BJ (cell line): ENCODE measurements at regions not wholly inside any gene's neighbourhood (a gene's known extent, or its start where the extent isn't known, plus 50 kb on each side); places are given as distances from the start of the nearest gene placed in this dataset.

Experiments
- CTCF ChIA-PET: fragments of 350-600 bp; formaldehyde crosslinking; extraction: SDS; loops from one replicate; lab custom pipeline; 2021; ENCODE audit warnings: antibody characterized with exemption, inconsistent platforms; lab: Yijun Ruan, JAX
- POLR2A ChIA-PET: fragments of 300-600 bp; sonication (Branson Sonifier 250); formaldehyde crosslinking; extraction: SDS; loops from one replicate; lab custom pipeline; 2021; ENCODE audit warnings: antibody characterized with exemption; lab: Charles Lee
- DNase-seq: peaks from one replicate; pipeline ENCODE4 v3.0.0-alpha.2; 2011; ENCODE audit warnings: low read depth
- H3K27me3 ChIP-seq: 2 replicates; pipeline ENCODE4 v1.6.0; 2011; ENCODE audit warnings: low read length; ENCODE audit not compliant: control insufficient read depth, insufficient read depth
- H3K36me3 ChIP-seq: 2 replicates; pipeline ENCODE4 v1.5.1; 2011; ENCODE audit warnings: low read length; ENCODE audit not compliant: control insufficient read depth, insufficient read depth
- H3K4me3 ChIP-seq: 2 replicates; pipeline ENCODE4 v1.5.1; 2011; ENCODE audit warnings: low read depth, mild to moderate bottlenecking, control low read depth, low read length
- TF ChIP-seq, protein P1 (sequence below): IDR thresholded peaks from 2 replicates; pipeline ENCODE4 v1.5.1; 2011; ENCODE audit warnings: low read depth, mild to moderate bottlenecking, control low read depth, inconsistent platforms, low read length, moderate library complexity; ENCODE audit not compliant: insufficient read depth

GRCh38 chr6:23618366-23618765, 507.6 kb upstream of the NRSN1 start:
- POLR2A ChIA-PET, result no interaction called here

DNA sequence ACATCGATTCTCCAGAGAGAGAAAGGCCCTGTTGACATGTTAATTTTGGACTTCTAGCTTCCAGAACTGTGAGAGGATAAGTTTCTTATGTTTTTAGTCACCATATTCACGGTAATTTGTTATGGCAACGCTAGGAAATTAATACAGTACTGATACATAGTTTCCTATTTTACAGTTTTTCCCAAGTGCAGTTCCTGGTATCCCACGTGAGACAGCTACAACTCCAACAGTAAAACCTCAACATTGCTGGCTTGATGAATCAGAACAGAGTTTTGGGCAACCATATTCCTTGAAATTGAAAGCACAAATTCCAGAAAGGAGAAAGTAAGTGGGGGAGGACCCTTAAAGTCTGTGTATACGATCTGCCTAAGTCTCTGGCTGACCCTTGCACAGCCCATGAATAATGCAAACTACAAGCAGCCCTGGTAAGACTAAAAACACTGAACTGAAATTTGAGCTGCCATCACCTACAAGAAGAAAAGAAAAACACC, 505.1 kb upstream of the NRSN1 start:
- TF ChIP-seq, protein P1, sequence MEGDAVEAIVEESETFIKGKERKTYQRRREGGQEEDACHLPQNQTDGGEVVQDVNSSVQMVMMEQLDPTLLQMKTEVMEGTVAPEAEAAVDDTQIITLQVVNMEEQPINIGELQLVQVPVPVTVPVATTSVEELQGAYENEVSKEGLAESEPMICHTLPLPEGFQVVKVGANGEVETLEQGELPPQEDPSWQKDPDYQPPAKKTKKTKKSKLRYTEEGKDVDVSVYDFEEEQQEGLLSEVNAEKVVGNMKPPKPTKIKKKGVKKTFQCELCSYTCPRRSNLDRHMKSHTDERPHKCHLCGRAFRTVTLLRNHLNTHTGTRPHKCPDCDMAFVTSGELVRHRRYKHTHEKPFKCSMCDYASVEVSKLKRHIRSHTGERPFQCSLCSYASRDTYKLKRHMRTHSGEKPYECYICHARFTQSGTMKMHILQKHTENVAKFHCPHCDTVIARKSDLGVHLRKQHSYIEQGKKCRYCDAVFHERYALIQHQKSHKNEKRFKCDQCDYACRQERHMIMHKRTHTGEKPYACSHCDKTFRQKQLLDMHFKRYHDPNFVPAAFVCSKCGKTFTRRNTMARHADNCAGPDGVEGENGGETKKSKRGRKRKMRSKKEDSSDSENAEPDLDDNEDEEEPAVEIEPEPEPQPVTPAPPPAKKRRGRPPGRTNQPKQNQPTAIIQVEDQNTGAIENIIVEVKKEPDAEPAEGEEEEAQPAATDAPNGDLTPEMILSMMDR, result no peak
- CTCF ChIA-PET, result no interaction called here
- Histone ChIP-seq H3K27me3 (no peaks in the 10 kb centered on the region), H3K36me3 (no peaks in the 10 kb centered on the region), H3K4me3 (no peak overlapping the region)
- POLR2A ChIA-PET, result no interaction called here
- no peak for DNase-seq

More at GRCh38 chr6:23618366-23618765, 507.6 kb upstream of the NRSN1 start:
- DNase-seq, result no peak
- no peaks in the 10 kb centered on the region for H3K36me3 ChIP-seq
- H3K4me3 ChIP-seq, result no peak overlapping the region
- TF ChIP-seq, protein P1, result no peak
- CTCF ChIA-PET, result no interaction called here
- no peaks in the 10 kb centered on the region for H3K27me3 ChIP-seq

- ChIA-PET POLR2A (no interaction called here), CTCF (no interaction called here)
- TF ChIP-seq, protein P1, result no peak
- no peaks in the 10 kb centered on the region for H3K27me3 ChIP-seq
- H3K36me3 ChIP-seq, result no peaks in the 10 kb centered on the region
- H3K4me3 ChIP-seq, result no peak overlapping the region
- DNase-seq, result no peak
Measured at GRCh38 chr6:23630726-23631635, 495.0 kb upstream of the NRSN1 start.

DNA sequence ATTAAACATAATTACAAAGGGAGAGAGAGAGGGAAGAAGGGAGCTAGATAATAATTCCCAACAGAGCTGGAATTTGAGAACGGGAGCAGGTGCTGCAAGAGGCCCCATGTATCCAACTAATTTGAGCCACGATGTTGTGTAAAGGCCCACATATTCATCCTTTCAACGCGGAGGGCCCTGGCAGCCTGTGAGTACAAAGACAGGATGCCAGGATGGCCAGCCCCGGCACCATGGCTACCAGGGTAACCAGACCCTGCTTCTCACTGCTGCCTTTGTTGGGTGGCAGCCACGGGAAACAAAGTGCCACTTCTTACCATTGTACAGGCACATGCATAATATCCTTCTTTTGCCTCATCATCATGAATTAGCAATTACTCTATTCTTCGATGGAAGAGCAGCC, 492.0 kb upstream of the NRSN1 start:
- no peak for DNase-seq
- ChIA-PET CTCF (no interaction called here), POLR2A (no interaction called here)
- no peaks in the 10 kb centered on the region for H3K27me3 ChIP-seq
- H3K4me3 ChIP-seq, result no peak overlapping the region
- no peaks in the 10 kb centered on the region for H3K36me3 ChIP-seq
- TF ChIP-seq, protein P1, result no peak

DNA sequence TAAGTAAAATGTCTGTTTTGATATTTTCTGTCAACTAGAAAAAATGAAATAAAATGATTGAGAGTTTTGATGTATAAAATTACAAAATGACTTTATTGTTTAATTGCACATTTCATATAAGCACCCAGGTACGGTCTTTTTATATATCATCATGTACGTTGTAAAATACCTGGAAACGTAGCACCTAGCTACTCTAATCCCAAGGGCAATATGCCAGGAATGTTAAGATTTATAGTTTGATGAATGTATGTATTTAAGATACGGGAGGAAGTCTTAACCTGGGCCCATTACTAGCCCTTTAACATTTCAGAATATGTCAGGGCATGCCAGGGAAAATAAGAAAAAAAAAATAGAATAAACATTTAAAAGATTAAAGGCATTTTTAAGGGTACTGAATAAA, 490.9 kb upstream of the NRSN1 start:
- no peak for DNase-seq
- TF ChIP-seq, protein P1, result no peak
- ChIA-PET CTCF (no interaction called here), POLR2A (no interaction called here)
- no peaks in the 10 kb centered on the region for H3K27me3 ChIP-seq
- H3K4me3 ChIP-seq, result no peak overlapping the region
- H3K36me3 ChIP-seq, result no peaks in the 10 kb centered on the region
